ENCODE measurements at regions not wholly inside any gene's neighbourhood (a gene's known extent, or its start where the extent isn't known, plus 50 kb on each side); places are given as distances from the start of the nearest gene placed in this dataset.

- TF ChIP-seq CTCF (IDR thresholded peaks at IDR 0.05) (no peak), POLR2A (IDR thresholded peaks at IDR 0.05) (no peak)
Measured at GRCh38 chr4:123166023-123166422, 230.6 kb upstream of the SPRY1 start.
